Peyer's patch (tissue), 4 donors: ENCODE measurements at regions not wholly inside any gene's neighbourhood (a gene's known extent, or its start where the extent isn't known, plus 50 kb on each side); places are given as distances from the start of the nearest gene placed in this dataset.

Experiments used
- DNase-seq, 3 donors: peaks; one replicate each; pipeline ENCODE4 v3.0.0-alpha.2; 2017 to 2019
- H3K27ac ChIP-seq, 4 donors: fragments of 200-600 bp; sonication (generic); one replicate each; pipeline ENCODE4 v1.5.1; 2016 to 2019
- H3K27me3 ChIP-seq, 2 donors: fragments of 200-600 bp; sonication (generic); one replicate each; pipeline ENCODE4 v1.5.1; 2019
- H3K36me3 ChIP-seq, 3 donors: fragments of 200-600 bp; sonication (generic); one replicate each; pipeline ENCODE4 v1.5.1; 2016 to 2019
- H3K4me1 ChIP-seq, 4 donors: fragments of 200-600 bp; sonication (generic); one replicate each; pipeline ENCODE4 v1.5.1; 2016 to 2019
- H3K4me3 ChIP-seq, 4 donors: fragments of 200-600 bp; sonication (generic); 1 replicate in 3 of 4; 2 replicates in 1 of 4; pipeline ENCODE4 v1.5.1; 2016 to 2019; ENCODE audit warnings: mild to moderate bottlenecking in 1 of 4
- H3K9me3 ChIP-seq, 4 donors: fragments of 200-600 bp; sonication (generic); one replicate each; pipeline ENCODE4 v1.5.1; 2016 to 2019; ENCODE audit warnings: mild to moderate bottlenecking in 1 of 4
- POLR2A ChIP-seq, 2 donors: fragments of 450-650 bp; IDR thresholded peaks; one replicate each; pipeline ENCODE4 v1.5.1; 2017; ENCODE audit warnings: antibody characterized with exemption in 2 of 2, mild to moderate bottlenecking in 2 of 2, moderate library complexity in 2 of 2
- TF ChIP-seq, protein P1 (sequence below), 6 experiments: fragments of 450-650 bp in 4 of 6; fragments of 200-600 bp in 2 of 6; sonication (generic) in 1 of 6; IDR thresholded peaks; one replicate each; pipeline ENCODE4 v1.5.1; 2017 to 2019; ENCODE audit warnings: antibody characterized with exemption in 6 of 6, mild to moderate bottlenecking in 3 of 6, moderate library complexity in 1 of 6

DNA sequence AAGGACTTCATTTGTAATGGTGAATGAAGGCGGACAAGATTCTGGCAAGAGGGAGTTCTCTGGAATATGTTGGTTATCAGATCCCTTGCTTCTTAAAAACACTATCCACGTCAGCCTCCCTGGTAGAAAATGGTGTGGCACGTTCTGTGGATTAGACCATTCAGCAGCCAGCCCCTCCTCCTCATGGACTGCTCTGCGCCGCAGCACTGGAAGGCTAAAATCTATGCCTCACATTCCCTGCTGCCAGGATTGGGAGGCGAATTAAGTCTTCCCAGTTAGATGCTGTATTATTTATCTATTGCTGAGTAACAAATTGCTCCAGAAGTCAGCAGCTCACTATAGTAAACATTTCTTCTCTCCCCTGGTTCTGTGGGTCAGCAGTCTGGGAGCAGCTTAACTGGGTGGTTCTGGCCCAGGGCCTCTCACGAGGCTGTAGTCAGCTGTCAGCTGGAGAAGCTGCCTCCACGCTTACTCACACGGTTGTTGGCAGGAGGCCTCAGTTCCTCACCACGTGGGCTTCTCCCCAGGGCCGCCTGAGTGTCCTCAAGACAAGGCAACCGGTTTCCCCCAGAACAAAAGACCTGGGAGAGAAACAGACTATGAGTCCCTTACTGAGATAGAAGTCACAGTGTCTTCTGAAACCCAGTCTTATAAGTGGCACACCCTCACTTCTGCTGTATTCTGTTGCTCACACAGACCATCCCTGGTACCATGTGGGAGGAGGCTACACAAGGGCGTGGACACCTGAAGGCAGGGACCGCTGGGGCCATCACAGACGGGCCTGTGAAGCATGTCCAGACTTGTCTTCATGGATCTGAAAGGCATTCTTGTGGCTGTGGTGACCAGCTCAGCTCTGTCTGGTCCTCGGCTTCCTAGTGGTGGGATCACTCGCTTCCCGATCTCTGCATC lies 101.0 kb downstream of the NRN1 start:
- Histone ChIP-seq H3K4me3 (no peak overlapping the region), H3K4me1 (no peaks in the 10 kb centered on the region), H3K9me3 (no peaks in the 10 kb centered on the region), H3K27me3 (no peaks in the 10 kb centered on the region), H3K36me3 (no peaks in the 10 kb centered on the region), H3K27ac (no peak overlapping the region)
- no peak for TF ChIP-seq POLR2A (IDR thresholded peaks at IDR 0.05)
- TF ChIP-seq, protein P1, sequence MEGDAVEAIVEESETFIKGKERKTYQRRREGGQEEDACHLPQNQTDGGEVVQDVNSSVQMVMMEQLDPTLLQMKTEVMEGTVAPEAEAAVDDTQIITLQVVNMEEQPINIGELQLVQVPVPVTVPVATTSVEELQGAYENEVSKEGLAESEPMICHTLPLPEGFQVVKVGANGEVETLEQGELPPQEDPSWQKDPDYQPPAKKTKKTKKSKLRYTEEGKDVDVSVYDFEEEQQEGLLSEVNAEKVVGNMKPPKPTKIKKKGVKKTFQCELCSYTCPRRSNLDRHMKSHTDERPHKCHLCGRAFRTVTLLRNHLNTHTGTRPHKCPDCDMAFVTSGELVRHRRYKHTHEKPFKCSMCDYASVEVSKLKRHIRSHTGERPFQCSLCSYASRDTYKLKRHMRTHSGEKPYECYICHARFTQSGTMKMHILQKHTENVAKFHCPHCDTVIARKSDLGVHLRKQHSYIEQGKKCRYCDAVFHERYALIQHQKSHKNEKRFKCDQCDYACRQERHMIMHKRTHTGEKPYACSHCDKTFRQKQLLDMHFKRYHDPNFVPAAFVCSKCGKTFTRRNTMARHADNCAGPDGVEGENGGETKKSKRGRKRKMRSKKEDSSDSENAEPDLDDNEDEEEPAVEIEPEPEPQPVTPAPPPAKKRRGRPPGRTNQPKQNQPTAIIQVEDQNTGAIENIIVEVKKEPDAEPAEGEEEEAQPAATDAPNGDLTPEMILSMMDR (IDR thresholded peaks at IDR 0.05) = no peak
- DNase-seq = peak in 1 of 3 donors; percentile 68

DNA sequence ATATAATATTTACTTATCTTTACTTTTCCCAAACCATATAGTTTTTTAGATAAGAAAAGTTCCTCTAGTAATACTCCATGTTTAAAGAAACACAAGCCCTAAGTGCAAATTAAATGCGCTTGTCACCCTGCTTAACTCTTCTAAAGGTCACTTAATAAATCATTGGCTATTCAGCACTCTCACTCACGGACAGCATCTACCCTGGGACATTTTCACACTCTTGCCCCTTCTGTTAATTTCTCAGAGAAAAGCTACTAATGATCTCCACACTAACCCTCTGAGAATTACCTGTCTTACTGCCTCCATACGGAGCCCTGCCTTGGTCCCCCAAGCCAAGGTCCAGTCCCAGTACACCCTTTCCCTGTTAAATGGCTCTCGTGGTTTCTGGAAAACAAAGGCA lies 102.2 kb downstream of the NRN1 start:
- H3K9me3 ChIP-seq = no peaks in the 10 kb centered on the region
- H3K36me3 ChIP-seq = no peaks in the 10 kb centered on the region
- no peak overlapping the region for H3K27ac ChIP-seq
- no peaks in the 10 kb centered on the region for H3K4me1 ChIP-seq
- DNase-seq = no peak
- no peak overlapping the region for H3K4me3 ChIP-seq
- no peaks in the 10 kb centered on the region for H3K27me3 ChIP-seq
- TF ChIP-seq POLR2A (IDR thresholded peaks at IDR 0.05) = no peak
- TF ChIP-seq, protein P1 (IDR thresholded peaks at IDR 0.05) = no peak

DNA sequence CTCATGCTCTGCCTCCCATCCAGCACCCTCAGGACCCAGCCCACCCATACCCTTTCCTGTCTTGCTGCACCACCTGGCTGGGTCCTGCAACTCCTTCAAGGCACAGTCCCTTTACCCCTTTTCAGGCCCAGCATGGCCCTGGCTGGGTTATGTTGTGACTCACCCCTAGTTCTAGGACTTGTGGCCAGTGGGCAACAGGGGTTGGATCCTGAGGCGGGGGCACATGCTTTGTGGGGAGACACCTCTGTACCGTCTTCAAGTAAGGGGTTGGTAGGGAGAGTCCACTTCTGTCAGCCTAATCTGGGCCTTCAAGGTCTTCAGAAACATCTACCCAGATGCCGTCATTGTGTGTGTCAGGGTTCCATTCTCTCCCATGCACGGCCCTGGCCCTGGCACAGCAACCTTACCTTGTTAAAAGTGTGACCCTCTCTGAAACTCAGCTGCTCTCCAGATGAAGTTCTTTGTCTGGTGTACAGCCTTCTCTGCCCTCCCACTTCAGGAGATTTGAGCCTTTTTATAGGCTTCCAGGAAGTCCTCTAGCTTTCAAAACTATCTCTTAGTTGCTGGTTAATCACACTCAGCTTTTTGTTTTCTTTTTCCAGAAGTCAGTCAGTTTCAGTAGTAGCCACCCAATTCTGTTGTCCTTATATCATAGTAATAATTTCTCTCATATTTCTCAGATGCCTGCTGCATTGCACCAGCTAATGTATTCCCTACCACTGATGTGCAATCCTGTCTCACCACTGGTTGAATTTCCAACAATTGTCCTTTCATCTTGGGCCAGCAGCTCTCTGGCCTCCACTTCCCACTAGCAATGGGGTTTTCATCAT lies 107.3 kb downstream of the NRN1 start:
- no peaks in the 10 kb centered on the region for H3K9me3 ChIP-seq
- H3K36me3 ChIP-seq = no peaks in the 10 kb centered on the region
- no peaks in the 10 kb centered on the region for H3K4me1 ChIP-seq
- DNase-seq = no peak
- no peak overlapping the region for H3K4me3 ChIP-seq
- no peak for TF ChIP-seq POLR2A (IDR thresholded peaks at IDR 0.05)
- TF ChIP-seq, protein P1 (IDR thresholded peaks at IDR 0.05) = no peak
- no peak overlapping the region for H3K27ac ChIP-seq
- no peaks in the 10 kb centered on the region for H3K27me3 ChIP-seq

DNA sequence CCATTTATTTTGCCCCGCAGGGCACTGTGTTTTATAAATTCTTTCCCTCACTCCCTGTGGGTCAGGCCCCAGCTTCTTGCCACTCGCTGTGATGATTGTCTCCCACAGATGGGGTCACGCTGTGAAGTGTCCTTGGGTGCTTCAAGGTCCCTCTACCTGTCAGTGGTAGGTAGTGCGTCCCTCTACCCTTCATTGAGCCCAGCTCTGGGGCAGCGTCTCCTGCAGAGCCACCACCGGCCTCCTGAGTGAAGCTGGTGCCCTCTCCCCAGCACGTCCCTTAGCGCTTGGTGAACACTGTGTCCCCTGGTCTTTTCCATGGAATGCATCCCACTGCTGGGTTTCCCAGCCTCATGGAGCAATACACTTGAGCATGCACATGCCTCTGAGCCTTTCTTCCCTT lies 108.2 kb downstream of the NRN1 start:
- DNase-seq = no peak
- no peaks in the 10 kb centered on the region for H3K27me3 ChIP-seq
- H3K4me1 ChIP-seq = no peaks in the 10 kb centered on the region
- no peaks in the 10 kb centered on the region for H3K9me3 ChIP-seq
- H3K4me3 ChIP-seq = no peak overlapping the region
- H3K36me3 ChIP-seq = no peaks in the 10 kb centered on the region
- no peak overlapping the region for H3K27ac ChIP-seq
- TF ChIP-seq, protein P1 (IDR thresholded peaks at IDR 0.05) = no peak
- TF ChIP-seq POLR2A (IDR thresholded peaks at IDR 0.05) = no peak

DNA sequence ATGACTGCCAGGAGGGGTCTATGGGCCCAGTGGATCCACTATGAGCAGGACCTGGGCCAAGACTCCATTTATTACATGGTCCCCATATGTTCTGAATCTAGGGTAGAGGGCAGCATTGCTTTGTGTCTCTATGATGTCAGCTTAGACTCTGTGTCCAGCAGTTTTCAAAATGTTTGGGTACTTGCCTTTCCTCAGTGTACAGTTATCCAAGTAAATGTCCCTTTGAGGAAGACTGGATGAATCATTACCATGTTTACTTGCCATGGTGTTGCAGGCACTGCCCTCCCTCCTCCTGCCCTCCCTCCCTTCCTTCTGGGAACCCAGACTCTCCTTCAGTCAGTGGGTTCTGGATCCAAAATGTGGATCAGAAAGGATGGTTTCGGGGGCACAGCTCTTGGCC lies 108.6 kb downstream of the NRN1 start:
- no peak for DNase-seq
- no peak for TF ChIP-seq POLR2A (IDR thresholded peaks at IDR 0.05)
- TF ChIP-seq, protein P1 (IDR thresholded peaks at IDR 0.05) = no peak
- H3K27me3 ChIP-seq = no peaks in the 10 kb centered on the region

More for the DNA sequence above, 108.6 kb downstream of the NRN1 start:
- H3K36me3 ChIP-seq = no peaks in the 10 kb centered on the region
- H3K4me3 ChIP-seq = no peak overlapping the region
- H3K9me3 ChIP-seq = no peaks in the 10 kb centered on the region
- no peaks in the 10 kb centered on the region for H3K4me1 ChIP-seq
- H3K27ac ChIP-seq = no peak overlapping the region
